ENCODE measurements at regions not wholly inside any gene's neighbourhood (a gene's known extent, or its start where the extent isn't known, plus 50 kb on each side); places are given as distances from the start of the nearest gene placed in this dataset.

- no peak for DNase-seq
Observed at GRCh38 chr2:150759106-150759505, 271.6 kb upstream of the RND3 start.

- no peak for DNase-seq
Observed at GRCh38 chr2:150752229-150752628, 264.8 kb upstream of the RND3 start.

GRCh38 chr2:150750720-150751119 lies 263.3 kb upstream of the RND3 start:
- DNase-seq = no peak

GRCh38 chr2:150742094-150742493 lies 254.6 kb upstream of the RND3 start:
- DNase-seq = no peak

GRCh38 chr2:150735894-150736498 lies 248.5 kb upstream of the RND3 start:
- no peak for DNase-seq

- no peak for DNase-seq
Observed at GRCh38 chr2:150733051-150733618, 245.7 kb upstream of the RND3 start.

GRCh38 chr2:150732491-150732890 lies 245.0 kb upstream of the RND3 start:
- no peak for DNase-seq

- no peak for DNase-seq
Observed at GRCh38 chr2:150732064-150732463, 244.6 kb upstream of the RND3 start.

GRCh38 chr2:150729495-150729955 lies 242.1 kb upstream of the RND3 start:
- DNase-seq = no peak

- no peak for DNase-seq
Observed at GRCh38 chr2:150718280-150718679, 230.8 kb upstream of the RND3 start.

- DNase-seq = no peak
Observed at GRCh38 chr2:150716186-150716585, 228.7 kb upstream of the RND3 start.

GRCh38 chr2:150715501-150715900 lies 228.0 kb upstream of the RND3 start:
- DNase-seq = no peak

- DNase-seq = no peak
Observed at GRCh38 chr2:150710916-150711315, 223.4 kb upstream of the RND3 start.

- no peak for DNase-seq
Observed at GRCh38 chr2:150710041-150710440, 222.6 kb upstream of the RND3 start.

- DNase-seq = no peak
Observed at GRCh38 chr2:150706561-150706960, 219.1 kb upstream of the RND3 start.

GRCh38 chr2:150705767-150706166 lies 218.3 kb upstream of the RND3 start:
- DNase-seq = no peak

- no peak for DNase-seq
Observed at GRCh38 chr2:150705357-150705756, 217.9 kb upstream of the RND3 start.

GRCh38 chr2:150702791-150703190 lies 215.3 kb upstream of the RND3 start:
- DNase-seq = no peak

- no peak for DNase-seq
Observed at GRCh38 chr2:150700666-150701580, 213.5 kb upstream of the RND3 start.

GRCh38 chr2:150699218-150699617 lies 211.8 kb upstream of the RND3 start:
- DNase-seq = no peak

- no peak for DNase-seq
Observed at GRCh38 chr2:150698016-150698661, 210.7 kb upstream of the RND3 start.

GRCh38 chr2:150697596-150697995 lies 210.1 kb upstream of the RND3 start:
- DNase-seq = no peak

GRCh38 chr2:150695451-150696135 lies 208.1 kb upstream of the RND3 start:
- DNase-seq = no peak
